Mucosa of descending colon (tissue), 3 donors: ENCODE measurements at regions not wholly inside any gene's neighbourhood (a gene's known extent, or its start where the extent isn't known, plus 50 kb on each side); places are given as distances from the start of the nearest gene placed in this dataset.

Source experiments
- ATAC-seq: fragments of 200-7000 bp; cut with Tn5 transposase; one replicate; pipeline ENCODE4 v1.9.1; 2020; ENCODE audit warnings: mild to moderate bottlenecking, moderate library complexity
- DNase-seq, 3 donors: peaks; one replicate each; pipeline ENCODE4 v3.0.0-alpha.2; 2020
- H3K36me3 ChIP-seq: fragments of 200-600 bp; one replicate; pipeline ENCODE4 v1.8.0; 2021; ENCODE audit warnings: low read depth, mild to moderate bottlenecking
- H3K4me1 ChIP-seq: fragments of 200-600 bp; one replicate; pipeline ENCODE4 v1.8.0; 2021; ENCODE audit warnings: low read depth, mild to moderate bottlenecking
- H3K4me3 ChIP-seq: fragments of 200-600 bp; one replicate; pipeline ENCODE4 v1.8.0; 2021; ENCODE audit warnings: mild to moderate bottlenecking
- H3K9me3 ChIP-seq: fragments of 200-600 bp; one replicate; pipeline ENCODE4 v1.8.0; 2021; ENCODE audit warnings: mild to moderate bottlenecking
- CTCF ChIP-seq: fragments of 200-600 bp; IDR thresholded peaks from one replicate; pipeline ENCODE4 v1.8.0; 2022; ENCODE audit warnings: antibody characterized with exemption, mild to moderate bottlenecking
- intact Hi-C, 2 donors: fragments of 100-400 bp; cut with DNase I in 1 of 2; cut with micrococcal nuclease in 1 of 2; formaldehyde crosslinking; loops; one replicate each; pipeline versions ENCODE4 v1.11.0 to v1.11.1; 2022; cut with DNase I, micrococcal nuclease
- donor health status: DM: no; HTN: no; CAD: no; lungs with moderate emphysema.
- donor health status: DM: no; HTN: no; CAD: no.
- donor health status: DM: no; HTN: yes; CAD: no.

GRCh38 chr4:132299841-132300240 lies 849.3 kb upstream of the PCDH10 start:
- intact Hi-C loops = no loop called here
- peaks cover 1% of the 10 kb centered on the region for H3K9me3 ChIP-seq
- TF ChIP-seq CTCF = no peak
- ATAC-seq (no peak), DNase-seq (no peak)
- no peaks in the 10 kb centered on the region for H3K36me3 ChIP-seq
- no peaks in the 10 kb centered on the region for H3K4me1 ChIP-seq
- no peak overlapping the region for H3K4me3 ChIP-seq

- no peak for TF ChIP-seq CTCF
- Histone ChIP-seq H3K4me1 (no peaks in the 10 kb centered on the region), H3K9me3 (peaks cover 3% of the 10 kb centered on the region), H3K4me3 (no peak overlapping the region), H3K36me3 (no peaks in the 10 kb centered on the region)
- ATAC-seq (no peak), DNase-seq (no peak)
- intact Hi-C loops = no loop called here
These were observed 836.6 kb upstream of the PCDH10 start for GRCh38 chr4:132312521-132312920.

GRCh38 chr4:132313852-132314251 lies 835.2 kb upstream of the PCDH10 start:
- Histone ChIP-seq H3K36me3 (no peaks in the 10 kb centered on the region), H3K9me3 (peaks cover 3% of the 10 kb centered on the region), H3K4me3 (no peak overlapping the region), H3K4me1 (no peaks in the 10 kb centered on the region)
- ATAC-seq = no peak
- DNase-seq = no peak
- no peak for TF ChIP-seq CTCF
- intact Hi-C loops = no loop called here

- no peak overlapping the region for H3K4me3 ChIP-seq
- TF ChIP-seq CTCF = no peak
- H3K4me1 ChIP-seq = no peaks in the 10 kb centered on the region
- DNase-seq = no peak
- ATAC-seq = no peak
- no peaks in the 10 kb centered on the region for H3K36me3 ChIP-seq
- intact Hi-C loops = no loop called here
- peaks cover 2% of the 10 kb centered on the region for H3K9me3 ChIP-seq
These were observed 832.4 kb upstream of the PCDH10 start for GRCh38 chr4:132316738-132317137.

GRCh38 chr4:132317923-132318322 lies 831.2 kb upstream of the PCDH10 start:
- intact Hi-C loops = no loop called here

More at GRCh38 chr4:132317923-132318322, 831.2 kb upstream of the PCDH10 start:
- H3K4me3 ChIP-seq = no peak overlapping the region
- TF ChIP-seq CTCF = no peak
- ATAC-seq = no peak
- no peaks in the 10 kb centered on the region for H3K36me3 ChIP-seq
- no peaks in the 10 kb centered on the region for H3K4me1 ChIP-seq
- no peak for DNase-seq
- peaks cover 2% of the 10 kb centered on the region for H3K9me3 ChIP-seq
